HepG2 (cell line): ENCODE measurements at regions not wholly inside any gene's neighbourhood (a gene's known extent, or its start where the extent isn't known, plus 50 kb on each side); places are given as distances from the start of the nearest gene placed in this dataset.
"Not testable (repeated sequence)": the region's sequence is repeated elsewhere in the genome, so short reads cannot be mapped to it uniquely, and the experiment has no call there.

Experiments
- ATAC-seq: fragments of 200-7000 bp; cut with Tn5 transposase; 3 replicates; pipeline ENCODE4 v1.9.1; 2020; ENCODE audit warnings: mild to moderate bottlenecking, moderate library complexity
- BruUV-seq: library from RNA; stranded (reverse); fragments of 400-500 nt; replicated peaks from 2 replicates; lab custom pipeline; 2021; lab: Mats Ljungman, UMichigan
- CTCF ChIA-PET: fragments of 300-600 bp; formaldehyde crosslinking; extraction: SDS; loops from one replicate; lab custom pipeline; 2021; ENCODE audit warnings: low total read pairs, inconsistent platforms, low intra/inter-chr PET ratio; lab: Yijun Ruan, JAX
- POLR2A ChIA-PET: fragments of 350-600 bp; sonication (Branson Sonifier 250); formaldehyde crosslinking; loops from one replicate; lab custom pipeline; 2020; ENCODE audit warnings: antibody characterized with exemption, inconsistent platforms; lab: Yijun Ruan, JAX
- DNase-seq: peaks from one replicate; pipeline ENCODE4 v3.0.0-alpha.2; 2015; ENCODE audit warnings: low spot score
- FAIRE-seq: peaks from 3 replicates; lab custom pipeline; 2011; peaks lifted over from hg19 to GRCh38; lab: Jason Lieb, UNC
- H2AFZ ChIP-seq: one replicate; pipeline ENCODE4 v1.6.1; 2011; ENCODE audit warnings: low read length, inconsistent platforms
- H3K27ac ChIP-seq: fragments of 300-600 bp; 3 replicates; pipeline ENCODE4 v1.8.0; 2011; ENCODE audit warnings: mixed run types, mild to moderate bottlenecking, mixed read lengths, low read length, inconsistent platforms; ENCODE audit not compliant: insufficient read depth; ENCODE audit errors: extremely low read length
- H3K27me3 ChIP-seq, 2 experiments: fragments of 200-600 bp in 1 of 2; 2 replicates in 1 of 2; 3 replicates in 1 of 2; pipeline versions ENCODE4 v1.6.0 to v1.8.0; 2011; ENCODE audit warnings: low read length in 2 of 2, mild to moderate bottlenecking in 2 of 2, moderate library complexity in 2 of 2, inconsistent platforms in 1 of 2; ENCODE audit not compliant: insufficient read depth in 2 of 2, control insufficient read depth in 1 of 2
- H3K36me3 ChIP-seq, 2 experiments: fragments of 200-600 bp in 1 of 2; replicated peaks in 1 of 2; 2 replicates in 1 of 2; 3 replicates in 1 of 2; pipeline versions ENCODE4 v1.5.1 to v1.8.0; 2011; ENCODE audit warnings: low read length in 2 of 2, inconsistent platforms in 1 of 2; ENCODE audit not compliant: insufficient read depth in 2 of 2, control insufficient read depth in 1 of 2
- H3K4me1 ChIP-seq: 2 replicates; pipeline ENCODE4 v1.5.1; 2012; ENCODE audit warnings: low read length, inconsistent platforms; ENCODE audit not compliant: insufficient read depth
- H3K4me2 ChIP-seq: 2 replicates; pipeline ENCODE4 v1.6.0; 2011; ENCODE audit warnings: low read depth, low read length, inconsistent platforms
- H3K4me3 ChIP-seq, 3 experiments: fragments of 200-600 bp in 1 of 3; sonication (generic), shearing (Covaris generic) in 1 of 3; replicated peaks in 1 of 3; 2 replicates each; pipeline ENCODE4 v1.5.1; 2011 to 2016; ENCODE audit warnings: low read length in 3 of 3, inconsistent platforms in 2 of 3, low read depth in 2 of 3, mild to moderate bottlenecking in 2 of 3, control low read depth in 1 of 3, mixed read lengths in 1 of 3; ENCODE audit not compliant: insufficient read depth in 1 of 3
- H3K79me2 ChIP-seq: one replicate; pipeline ENCODE4 v1.6.1; 2011; ENCODE audit warnings: low read length, inconsistent platforms; ENCODE audit not compliant: insufficient read depth
- H3K9ac ChIP-seq: 2 replicates; pipeline ENCODE4 v1.6.0; 2011; ENCODE audit warnings: mild to moderate bottlenecking, low read depth, low read length, inconsistent platforms; ENCODE audit not compliant: insufficient read depth
- H3K9me3 ChIP-seq: 2 replicates; pipeline ENCODE4 v1.5.1; 2012; ENCODE audit warnings: mild to moderate bottlenecking, low read length
- H4K20me1 ChIP-seq: 2 replicates; pipeline ENCODE4 v1.6.0; 2011; ENCODE audit warnings: inconsistent platforms, mild to moderate bottlenecking, low read length, moderate library complexity; ENCODE audit not compliant: insufficient read depth
- ARNTL ChIP-seq: sonication (generic); formaldehyde crosslinking; IDR thresholded peaks from 2 replicates; pipeline ENCODE4 v1.4.0; 2020; ENCODE audit warnings: mild to moderate bottlenecking, missing genetic modification reagents
- DNMT3B ChIP-seq: conservative IDR thresholded peaks from 2 replicates; pipeline ENCODE4 v1.6.1; 2016; ENCODE audit warnings: missing biosample characterization, control low read depth
- FLYWCH1 ChIP-seq: sonication (generic); formaldehyde crosslinking; IDR thresholded peaks from 2 replicates; pipeline ENCODE4 v1.8.1; 2023; ENCODE audit warnings: mild to moderate bottlenecking, missing genetic modification reagents
- FOSL1 ChIP-seq: sonication (generic); formaldehyde crosslinking; IDR thresholded peaks from 2 replicates; pipeline ENCODE4 v1.9.0; 2021; ENCODE audit warnings: missing genetic modification reagents, borderline replicate concordance
- HDAC6 ChIP-seq: fragments of 200-600 bp; sonication (generic); IDR thresholded peaks from 2 replicates; pipeline ENCODE4 v1.7.0; 2017; ENCODE audit warnings: mild to moderate bottlenecking, antibody characterized with exemption, low read length, low read depth
- NR2F6 ChIP-seq, 2 experiments: IDR thresholded peaks; 2 replicates each; pipeline ENCODE4 v1.6.1; 2016; ENCODE audit warnings: antibody characterized with exemption in 1 of 2, mild to moderate bottlenecking in 1 of 2
- ZNF10 ChIP-seq: sonication (generic); formaldehyde crosslinking; IDR thresholded peaks from 2 replicates; pipeline ENCODE4 v1.4.0; 2020; ENCODE audit warnings: mild to moderate bottlenecking, low read depth, missing genetic modification reagents, borderline replicate concordance
- ZNF558 ChIP-seq: sonication (generic); formaldehyde crosslinking; IDR thresholded peaks from 2 replicates; pipeline ENCODE4 v1.9.0; 2022; ENCODE audit warnings: mild to moderate bottlenecking, missing genetic modification reagents, borderline replicate concordance
- ZNF609 ChIP-seq: sonication (generic); formaldehyde crosslinking; IDR thresholded peaks from 2 replicates; pipeline ENCODE4 v1.4.0; 2020; ENCODE audit warnings: mild to moderate bottlenecking, missing genetic modification reagents, borderline replicate concordance
- WGBS: methylation state at CpG from one replicate; pipeline ENCODE4 v1.1.6; 2017; ENCODE audit warnings: low lambda C conversion rate; 5-methylcytosine and 5-hydroxymethylcytosine counted together
- in situ Hi-C: cut with HindIII; loops from 2 replicates; pipeline ENCODE4 v1.10.0; 2017; ENCODE audit warnings: low pct_unique_long_range_greater_than_20kb; ENCODE audit not compliant: extremely low pct_ligation_motif_present
- intact Hi-C: fragments of 100-400 bp; cut with micrococcal nuclease; formaldehyde crosslinking; loops from one replicate; pipeline ENCODE4 v1.10.0; 2022; ENCODE audit not compliant: unreplicated experiment

- ChIA-PET POLR2A (no interaction called here), CTCF (no interaction called here)
- Histone ChIP-seq H3K4me2 (no peak overlapping the region), H3K36me3 (no peaks in the 10 kb centered on the region), H3K9ac (no peak overlapping the region), H3K27me3 (no peaks in the 10 kb centered on the region), H3K9me3 (peaks cover 11% of the 10 kb centered on the region), H3K4me3 (no peak overlapping the region), H4K20me1 (no peaks in the 10 kb centered on the region), H3K79me2 (no peaks in the 10 kb centered on the region), H3K4me1 (no peaks in the 10 kb centered on the region), H2AFZ (no peak overlapping the region), H3K27ac (no peak overlapping the region)
- BruUV-seq, result no TSS peak
- WGBS, result 8% methylated on average over 1 of the region's 1 CpG
- TF ChIP-seq ARNTL (CRISPR knock-in tag) (no peak), ZNF10 (CRISPR knock-in tag) (no peak), ZNF609 (no peak), FLYWCH1 (CRISPR knock-in tag) (no peak), NR2F6 (IDR thresholded peaks at IDR 0.05) (no peak), NR2F6 (CRISPR knock-in tag; IDR thresholded peaks at IDR 0.05) (no peak), FOSL1 (CRISPR knock-in tag) (no peak), ZNF558 (no peak), HDAC6 (no peak), DNMT3B (CRISPR knock-in tag) (no peak)
- intact Hi-C loops (no loop called here), in situ Hi-C loops (no loop called here)
- ATAC-seq (no peak), DNase-seq (no peak), FAIRE-seq (no peak)
These were observed 264.9 kb downstream of the CCER1 start for GRCh38 chr12:90690120-90690519.

DNA sequence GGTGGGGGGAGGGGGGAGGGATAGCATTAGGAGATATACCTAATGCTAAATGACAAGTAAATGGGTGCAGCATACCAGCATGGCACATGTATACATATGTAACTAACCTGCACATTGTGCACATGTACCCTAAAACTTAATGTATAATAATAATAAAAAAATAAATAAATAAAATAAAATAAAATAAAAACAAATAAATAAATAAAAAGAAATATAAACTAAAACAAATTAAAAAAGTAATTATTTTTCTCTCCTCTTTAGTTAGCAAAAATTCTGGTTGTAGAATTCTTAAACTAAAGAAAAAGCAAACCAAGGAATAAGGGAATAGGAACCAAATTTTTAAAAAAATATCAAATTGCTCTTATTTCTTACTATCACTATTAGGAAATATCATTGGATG lies 267.3 kb downstream of the CCER1 start:
- intact Hi-C loops, H3K4me1 ChIP-seq, ATAC-seq, H3K27me3 ChIP-seq, POLR2A ChIA-PET, H2AFZ ChIP-seq, H3K4me2 ChIP-seq, H3K4me3 ChIP-seq, in situ Hi-C loops, BruUV-seq, H3K79me2 ChIP-seq, DNase-seq, FAIRE-seq, CTCF ChIA-PET, H3K9ac ChIP-seq, H3K36me3 ChIP-seq, H4K20me1 ChIP-seq, H3K27ac ChIP-seq: not testable (repeated sequence)
- peaks cover 23% of the 10 kb centered on the region for H3K9me3 ChIP-seq
